ENCODE measurements at regions not wholly inside any gene's neighbourhood (a gene's known extent, or its start where the extent isn't known, plus 50 kb on each side); places are given as distances from the start of the nearest gene placed in this dataset.

DNA sequence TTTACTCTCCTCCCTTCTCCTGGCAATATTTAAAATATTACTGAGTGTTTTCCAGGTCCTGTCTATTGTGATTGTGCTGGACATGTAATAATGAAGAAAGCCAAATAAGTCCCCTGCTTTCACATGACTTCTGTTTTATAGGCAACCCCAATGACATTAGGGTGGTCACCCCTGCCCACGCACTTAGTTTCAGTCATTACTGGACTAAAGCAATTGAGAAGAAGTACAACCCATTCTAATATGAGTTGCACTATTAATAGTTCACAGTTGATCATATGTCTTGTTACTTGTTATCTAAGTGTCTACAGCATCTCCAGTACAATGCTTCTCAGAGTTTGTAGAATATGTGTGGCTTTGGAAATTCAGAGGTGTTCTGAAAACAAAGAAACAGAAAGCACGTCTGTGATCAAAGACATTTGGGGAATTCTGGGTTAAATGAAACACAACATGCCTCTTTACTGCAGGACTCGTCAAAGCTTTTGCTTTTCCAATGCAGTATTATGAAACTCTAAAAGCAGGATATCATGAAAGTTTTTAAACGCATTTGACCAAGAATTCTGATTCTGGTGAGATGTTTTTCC is 789.5 kb downstream of the DHX35 start:
- POLR2A ChIA-PET (ENCODE audit: unreplicated experiment) = no interaction called here

DNA sequence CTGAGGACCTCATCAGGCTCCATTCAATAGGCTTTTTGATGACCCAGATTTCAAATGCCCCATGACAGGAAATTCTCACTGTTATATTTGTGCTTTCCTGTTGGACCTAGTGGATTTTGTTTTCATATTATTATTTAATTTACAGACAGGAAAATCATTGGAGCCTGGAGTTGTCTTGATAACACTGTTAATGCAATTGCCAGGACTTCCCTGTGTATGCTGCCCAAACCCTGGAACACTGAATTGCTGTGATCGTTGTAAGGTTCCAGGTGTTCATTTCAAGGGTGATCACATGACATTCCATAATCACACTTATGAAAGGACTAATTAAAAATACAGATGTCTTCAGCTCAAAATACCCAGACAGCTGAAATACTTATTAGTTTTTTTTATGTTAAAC is 783.2 kb downstream of the DHX35 start:
- no peaks in the 10 kb centered on the region for H3K27me3 ChIP-seq (ENCODE audit: low read length)
- H3F3A ChIP-seq (ENCODE audit: low read length, unreplicated experiment) = no peaks in the 10 kb centered on the region
- no peaks in the 10 kb centered on the region for H3K36me3 ChIP-seq (ENCODE audit: low read depth, low read length)
- TF ChIP-seq EZH2 (IDR thresholded peaks at IDR 0.05; ENCODE audit: low read length, unreplicated experiment) = no peak
- TF ChIP-seq EZH2phosphoT487 (IDR thresholded peaks at IDR 0.05; ENCODE audit: borderline replicate concordance, low read length) = no peak
- TF ChIP-seq, protein P1, sequence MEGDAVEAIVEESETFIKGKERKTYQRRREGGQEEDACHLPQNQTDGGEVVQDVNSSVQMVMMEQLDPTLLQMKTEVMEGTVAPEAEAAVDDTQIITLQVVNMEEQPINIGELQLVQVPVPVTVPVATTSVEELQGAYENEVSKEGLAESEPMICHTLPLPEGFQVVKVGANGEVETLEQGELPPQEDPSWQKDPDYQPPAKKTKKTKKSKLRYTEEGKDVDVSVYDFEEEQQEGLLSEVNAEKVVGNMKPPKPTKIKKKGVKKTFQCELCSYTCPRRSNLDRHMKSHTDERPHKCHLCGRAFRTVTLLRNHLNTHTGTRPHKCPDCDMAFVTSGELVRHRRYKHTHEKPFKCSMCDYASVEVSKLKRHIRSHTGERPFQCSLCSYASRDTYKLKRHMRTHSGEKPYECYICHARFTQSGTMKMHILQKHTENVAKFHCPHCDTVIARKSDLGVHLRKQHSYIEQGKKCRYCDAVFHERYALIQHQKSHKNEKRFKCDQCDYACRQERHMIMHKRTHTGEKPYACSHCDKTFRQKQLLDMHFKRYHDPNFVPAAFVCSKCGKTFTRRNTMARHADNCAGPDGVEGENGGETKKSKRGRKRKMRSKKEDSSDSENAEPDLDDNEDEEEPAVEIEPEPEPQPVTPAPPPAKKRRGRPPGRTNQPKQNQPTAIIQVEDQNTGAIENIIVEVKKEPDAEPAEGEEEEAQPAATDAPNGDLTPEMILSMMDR (conservative IDR thresholded peaks at IDR 0.05; ENCODE audit: low read depth, low read length) = no peak
- no peaks in the 10 kb centered on the region for H3K9me2 ChIP-seq (replicated peaks; ENCODE audit: low read length)
- no peak overlapping the region for H3K4me2 ChIP-seq (ENCODE audit: low read length)
- no peak overlapping the region for H2AFZ ChIP-seq (ENCODE audit: low read length)
- no peaks in the 10 kb centered on the region for H3K4me1 ChIP-seq (ENCODE audit: insufficient read depth, low read length)
- H4K20me1 ChIP-seq (ENCODE audit: low read length) = no peaks in the 10 kb centered on the region
- ChIA-PET POLR2A (ENCODE audit: unreplicated experiment) (no interaction called here), CTCF (no interaction called here)
- DNase-seq = no peak
- H3K27ac ChIP-seq (ENCODE audit: low read length) = no peak overlapping the region
- no peaks in the 10 kb centered on the region for H3K79me2 ChIP-seq (ENCODE audit: low read length)
- peaks cover 39% of the 10 kb centered on the region for H3K9me3 ChIP-seq (ENCODE audit: low read length)
- ATAC-seq = no peak
- intact Hi-C loops (cut with micrococcal nuclease) = no loop called here
- no TSS peak for BruUV-seq (replicated peaks)
- no peak overlapping the region for H3K4me3 ChIP-seq (ENCODE audit: low read length)
- H3K9ac ChIP-seq (ENCODE audit: low read length) = no peak overlapping the region

More for the DNA sequence above, 789.5 kb downstream of the DHX35 start:
- Histone ChIP-seq H3K4me3 (ENCODE audit: low read length) (no peak overlapping the region), H2AFZ (ENCODE audit: low read length) (no peak overlapping the region), H3K4me1 (ENCODE audit: insufficient read depth, low read length) (no peaks in the 10 kb centered on the region), H3K27me3 (ENCODE audit: low read length) (no peaks in the 10 kb centered on the region), H3K27ac (ENCODE audit: low read length) (no peak overlapping the region), H3K9me2 (replicated peaks; ENCODE audit: low read length) (no peaks in the 10 kb centered on the region), H3F3A (ENCODE audit: low read length, unreplicated experiment) (no peaks in the 10 kb centered on the region), H3K4me2 (ENCODE audit: low read length) (no peak overlapping the region), H3K9me3 (ENCODE audit: low read length) (peaks cover 25% of the 10 kb centered on the region), H3K9ac (ENCODE audit: low read length) (no peak overlapping the region), H4K20me1 (ENCODE audit: low read length) (no peaks in the 10 kb centered on the region), H3K79me2 (ENCODE audit: low read length) (no peaks in the 10 kb centered on the region), H3K36me3 (ENCODE audit: low read depth, low read length) (no peaks in the 10 kb centered on the region)
- CTCF ChIA-PET = no interaction called here
- DNase-seq = no peak
- no TSS peak for BruUV-seq (replicated peaks)
- TF ChIP-seq, protein P1 (conservative IDR thresholded peaks at IDR 0.05; ENCODE audit: low read depth, low read length) = no peak
- no peak for TF ChIP-seq EZH2 (IDR thresholded peaks at IDR 0.05; ENCODE audit: low read length, unreplicated experiment)
- TF ChIP-seq EZH2phosphoT487 (IDR thresholded peaks at IDR 0.05; ENCODE audit: borderline replicate concordance, low read length) = no peak
- no peak for ATAC-seq
- intact Hi-C loops (cut with micrococcal nuclease) = no loop called here

DNA sequence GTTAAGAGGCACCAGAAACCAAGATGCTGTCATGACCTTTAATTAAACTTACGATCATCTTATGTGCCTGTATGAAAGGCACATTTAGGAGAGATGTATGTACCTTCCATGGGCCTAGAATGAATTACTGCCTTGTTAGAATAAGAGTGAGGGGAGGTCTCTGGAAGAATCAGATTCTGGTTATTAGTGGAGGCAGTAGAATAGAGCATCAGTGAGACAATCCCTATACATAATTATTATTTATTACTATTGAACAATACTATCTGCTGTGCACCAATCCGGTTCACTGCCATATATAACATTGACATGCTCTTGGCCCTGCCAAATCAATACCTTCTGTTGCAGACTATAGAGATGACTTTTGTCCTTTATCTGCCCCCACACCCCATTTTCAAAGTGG is 776.5 kb downstream of the DHX35 start:
- peaks cover 24% of the 10 kb centered on the region; the same call in 1 of the 2 replicates for H3K9me3 ChIP-seq (ENCODE audit: low read length)
- no peaks in the 10 kb centered on the region for H3K4me1 ChIP-seq (ENCODE audit: insufficient read depth, low read length)
- H3K27ac ChIP-seq (ENCODE audit: low read length) = no peak overlapping the region
- H2AFZ ChIP-seq (ENCODE audit: low read length) = no peak overlapping the region
- no peaks in the 10 kb centered on the region for H3K79me2 ChIP-seq (ENCODE audit: low read length)
- intact Hi-C loops (cut with micrococcal nuclease) = no loop called here
- TF ChIP-seq, protein P1 (conservative IDR thresholded peaks at IDR 0.05; ENCODE audit: low read depth, low read length) = no peak
- no peak for TF ChIP-seq EZH2phosphoT487 (IDR thresholded peaks at IDR 0.05; ENCODE audit: borderline replicate concordance, low read length)
- no peak for TF ChIP-seq EZH2 (IDR thresholded peaks at IDR 0.05; ENCODE audit: low read length, unreplicated experiment)
- no peaks in the 10 kb centered on the region for H3F3A ChIP-seq (ENCODE audit: low read length, unreplicated experiment)
- H3K4me2 ChIP-seq (ENCODE audit: low read length) = no peak overlapping the region
- H3K4me3 ChIP-seq (ENCODE audit: low read length) = no peak overlapping the region
- no peaks in the 10 kb centered on the region for H3K9me2 ChIP-seq (replicated peaks; ENCODE audit: low read length)
- no peaks in the 10 kb centered on the region for H3K36me3 ChIP-seq (ENCODE audit: low read depth, low read length)
- POLR2A ChIA-PET (ENCODE audit: unreplicated experiment) = no interaction called here
- no peak overlapping the region for H3K9ac ChIP-seq (ENCODE audit: low read length)
- no peak for DNase-seq
- H3K27me3 ChIP-seq (ENCODE audit: low read length) = no peaks in the 10 kb centered on the region
- H4K20me1 ChIP-seq (ENCODE audit: low read length) = no peaks in the 10 kb centered on the region
- no TSS peak for BruUV-seq (replicated peaks)
- CTCF ChIA-PET = no interaction called here
- ATAC-seq = no peak
